Activated CD4-positive, alpha-beta T cell treated with anti-CD3 and anti-CD28 coated beads for 36 hours (primary cell): ENCODE measurements at regions not wholly inside any gene's neighbourhood (a gene's known extent, or its start where the extent isn't known, plus 50 kb on each side); places are given as distances from the start of the nearest gene placed in this dataset.
A peak's percentile ranks its signal among the peaks of the same experiment; 100 is the strongest.

Experiments used
- ATAC-seq: fragments of 200-7000 bp; cut with Tn5 transposase; one replicate; pipeline ENCODE4 v1.10.0; 2021; ENCODE audit warnings: mild to moderate bottlenecking, moderate library complexity
- CTCF ChIA-PET: fragments of 350-600 bp; sonication (Branson Sonifier 250); formaldehyde crosslinking; loops from one replicate; lab custom pipeline; 2021; ENCODE audit warnings: antibody characterized with exemption; lab: Charles Lee
- POLR2A ChIA-PET: fragments of 350-600 bp; sonication (Branson Sonifier 250); formaldehyde crosslinking; loops from one replicate; lab custom pipeline; 2021; ENCODE audit warnings: antibody characterized with exemption, inconsistent platforms; lab: Charles Lee
- DNase-seq: peaks from one replicate; pipeline ENCODE4 v3.0.0-alpha.2; 2020
- H3K27ac Mint-ChIP-seq: one replicate; pipeline ENCODE4 v1.8.0; 2021; ENCODE audit warnings: mixed read lengths
- H3K27me3 Mint-ChIP-seq: one replicate; pipeline ENCODE4 v1.8.0; 2021; ENCODE audit warnings: mixed read lengths
- H3K36me3 Mint-ChIP-seq: one replicate; pipeline ENCODE4 v1.8.0; 2021; ENCODE audit warnings: low read depth, mixed read lengths
- H3K4me1 Mint-ChIP-seq: one replicate; pipeline ENCODE4 v1.8.0; 2021; ENCODE audit warnings: mixed read lengths
- H3K4me3 Mint-ChIP-seq: one replicate; pipeline ENCODE4 v1.8.0; 2021; ENCODE audit warnings: mild to moderate bottlenecking, moderate library complexity, mixed read lengths
- H3K9me3 Mint-ChIP-seq: one replicate; pipeline ENCODE4 v1.8.0; 2021; ENCODE audit warnings: low read depth, mixed read lengths
- intact Hi-C, 2 experiments: fragments of 100-400 bp; cut with DNase I in 1 of 2; cut with micrococcal nuclease in 1 of 2; formaldehyde crosslinking; loops; one replicate each; pipeline versions ENCODE4 v1.14.2 to v1.15.1; 2022 to 2024; cut with DNase I, micrococcal nuclease

DNA sequence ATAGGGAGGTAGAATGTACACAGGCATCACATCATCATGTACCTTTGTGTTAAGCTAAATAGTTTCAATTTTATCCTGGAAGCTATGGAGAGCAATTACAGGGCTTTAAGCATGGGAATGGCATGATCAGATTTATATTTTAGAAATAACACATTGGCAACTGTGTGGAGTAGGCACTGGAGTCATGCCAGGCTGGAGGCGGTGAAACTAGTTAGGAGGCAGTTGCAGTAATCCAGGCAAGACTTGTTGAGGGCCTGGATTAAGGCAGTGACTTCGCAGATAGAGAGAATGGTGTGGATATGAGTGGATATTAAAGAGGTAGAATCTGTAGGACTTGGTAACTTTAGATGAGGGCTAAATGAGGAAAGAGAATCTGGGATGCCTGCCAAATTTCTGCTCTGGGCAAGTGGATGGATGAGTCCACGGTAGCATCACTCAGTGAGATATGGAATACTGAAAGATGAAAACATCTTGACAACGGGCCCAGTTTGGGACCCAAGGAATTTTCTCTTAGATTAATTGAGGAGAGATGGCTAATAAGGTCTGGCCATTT lies 506.2 kb downstream of the FGF9 start:
- DNase-seq (no peak), ATAC-seq (no peak)
- ChIA-PET POLR2A (no interaction called here), CTCF (no interaction called here)
- intact Hi-C loops, result no loop called here
- Mint-ChIP-seq H3K36me3 (no peaks in the 10 kb centered on the region), H3K27me3 (no peaks in the 10 kb centered on the region), H3K4me1 (peaks cover 4% of the 10 kb centered on the region), H3K4me3 (no peak overlapping the region), H3K27ac (no peak overlapping the region), H3K9me3 (peaks cover 6% of the 10 kb centered on the region)

DNA sequence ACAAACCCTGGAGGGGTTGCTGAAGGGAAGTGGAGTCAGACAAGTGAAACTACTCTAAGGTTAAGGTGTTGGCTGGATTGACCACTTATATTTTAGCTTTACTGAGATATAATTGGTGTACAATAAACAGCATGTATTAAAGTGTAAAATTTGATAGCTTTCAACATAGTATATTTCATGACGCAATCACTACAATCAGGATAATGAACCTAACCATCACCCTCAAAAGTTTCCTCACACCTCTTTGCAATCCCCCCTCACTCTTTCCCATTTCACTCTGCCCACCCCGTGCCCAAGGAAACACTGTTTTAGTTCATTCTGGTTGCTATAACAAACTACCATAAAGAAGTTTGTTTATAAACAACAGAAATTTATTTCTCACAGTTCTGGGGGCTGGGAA lies 508.0 kb downstream of the FGF9 start:
- ATAC-seq, result no peak
- Mint-ChIP-seq H3K27ac (no peak overlapping the region), H3K4me1 (no peaks in the 10 kb centered on the region), H3K27me3 (no peaks in the 10 kb centered on the region), H3K36me3 (no peaks in the 10 kb centered on the region), H3K9me3 (peaks cover 9% of the 10 kb centered on the region), H3K4me3 (no peak overlapping the region)
- DNase-seq, result no peak
- ChIA-PET CTCF (no interaction called here), POLR2A (no interaction called here)
- intact Hi-C loops, result no loop called here

DNA sequence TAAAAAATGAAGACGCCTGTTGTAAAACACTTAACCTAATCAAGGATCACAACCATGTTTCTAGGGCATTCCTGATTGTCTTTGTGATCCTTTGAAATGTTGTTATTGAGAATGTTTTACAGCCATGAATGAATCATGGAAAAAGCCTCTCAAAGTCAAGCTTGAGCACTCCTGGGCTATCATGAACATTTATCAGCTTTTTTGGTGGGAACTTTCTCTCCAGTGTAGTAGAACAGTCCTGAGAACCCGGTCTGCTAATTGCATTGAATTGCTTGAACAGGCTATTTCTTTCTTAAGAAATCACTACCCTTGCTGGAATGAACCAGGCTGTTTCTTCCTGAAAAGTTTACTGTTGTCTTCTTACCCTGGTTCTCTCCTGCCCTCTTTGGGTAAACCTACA lies 516.5 kb downstream of the FGF9 start:
- no peak for ATAC-seq
- intact Hi-C loops, result no loop called here
- Mint-ChIP-seq H3K27me3 (no peaks in the 10 kb centered on the region), H3K4me1 (peaks cover 7% of the 10 kb centered on the region), H3K27ac (no peak overlapping the region), H3K36me3 (no peaks in the 10 kb centered on the region), H3K9me3 (peaks cover 2% of the 10 kb centered on the region), H3K4me3 (no peak overlapping the region)
- ChIA-PET CTCF (no interaction called here), POLR2A (no interaction called here)
- DNase-seq, result no peak

DNA sequence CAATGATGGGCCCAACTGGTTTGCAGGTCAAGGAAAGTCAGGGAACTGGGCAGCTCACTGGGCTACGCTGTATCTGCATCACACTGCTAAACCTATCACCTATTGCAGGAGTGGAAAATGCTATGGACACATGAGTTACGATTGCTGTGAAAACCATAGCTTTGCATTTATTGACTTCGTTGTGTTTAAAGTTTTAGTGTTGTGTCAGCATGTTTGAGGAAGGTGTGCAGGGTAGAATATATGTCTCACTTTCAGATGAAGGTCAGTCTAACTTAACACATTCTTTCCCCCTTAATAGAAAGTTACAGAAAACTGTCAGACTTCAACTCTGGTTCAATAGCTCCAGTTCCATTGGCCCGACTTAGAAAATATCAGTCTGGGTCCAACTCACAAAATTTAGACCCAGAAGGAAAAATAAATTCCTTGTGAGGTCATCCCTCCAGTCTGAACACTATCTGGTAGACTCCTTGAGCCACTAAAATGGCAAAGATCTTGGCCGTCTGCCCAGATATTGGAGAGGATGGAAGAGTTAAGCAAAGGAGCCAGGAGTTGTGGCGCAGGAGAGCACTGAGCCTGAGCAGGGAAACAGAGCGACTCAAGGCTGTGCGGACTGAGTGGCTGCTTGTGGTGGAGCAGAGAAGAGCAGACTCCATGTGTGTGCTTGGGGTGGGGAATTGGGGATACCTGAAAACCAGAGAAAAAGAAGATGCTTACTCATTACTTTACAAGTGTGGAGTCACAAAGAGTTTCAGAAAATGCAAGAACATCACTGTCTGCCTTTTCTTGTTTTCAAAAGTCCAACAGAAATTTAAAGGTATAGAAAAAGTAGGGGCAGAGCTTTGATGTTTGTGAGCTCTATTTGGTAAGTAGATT lies 518.5 kb downstream of the FGF9 start:
- no peaks in the 10 kb centered on the region for H3K27me3 Mint-ChIP-seq
- ChIA-PET POLR2A (no interaction called here), CTCF (no interaction called here)
- no peaks in the 10 kb centered on the region for H3K36me3 Mint-ChIP-seq
- ATAC-seq (no peak), DNase-seq (no peak)
- no peaks in the 10 kb centered on the region for H3K9me3 Mint-ChIP-seq
- intact Hi-C loops, result no loop called here
- peaks cover 7% of the 10 kb centered on the region for H3K4me1 Mint-ChIP-seq
- no peak overlapping the region for H3K27ac Mint-ChIP-seq
- no peak overlapping the region for H3K4me3 Mint-ChIP-seq

DNA sequence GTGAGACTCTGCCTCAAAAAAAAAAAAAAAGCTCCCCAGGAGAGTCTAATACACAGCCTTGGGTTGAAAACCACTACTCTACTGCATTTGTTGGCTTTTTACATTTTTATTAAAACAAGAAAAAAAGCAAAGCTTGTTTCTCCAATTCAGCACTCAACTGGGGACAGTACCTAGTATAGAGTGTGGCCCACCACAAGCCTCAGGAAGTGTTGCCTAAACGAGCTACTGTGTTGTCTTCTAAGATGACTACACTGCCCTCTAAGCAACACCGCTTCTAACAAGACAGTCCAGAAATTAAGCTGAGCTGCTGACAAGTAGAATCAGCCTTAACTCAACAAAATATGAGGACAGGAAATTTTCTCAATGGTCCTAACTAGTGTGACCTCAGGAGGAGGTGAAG lies 522.2 kb downstream of the FGF9 start:
- POLR2A ChIA-PET, result no interaction called here

DNA sequence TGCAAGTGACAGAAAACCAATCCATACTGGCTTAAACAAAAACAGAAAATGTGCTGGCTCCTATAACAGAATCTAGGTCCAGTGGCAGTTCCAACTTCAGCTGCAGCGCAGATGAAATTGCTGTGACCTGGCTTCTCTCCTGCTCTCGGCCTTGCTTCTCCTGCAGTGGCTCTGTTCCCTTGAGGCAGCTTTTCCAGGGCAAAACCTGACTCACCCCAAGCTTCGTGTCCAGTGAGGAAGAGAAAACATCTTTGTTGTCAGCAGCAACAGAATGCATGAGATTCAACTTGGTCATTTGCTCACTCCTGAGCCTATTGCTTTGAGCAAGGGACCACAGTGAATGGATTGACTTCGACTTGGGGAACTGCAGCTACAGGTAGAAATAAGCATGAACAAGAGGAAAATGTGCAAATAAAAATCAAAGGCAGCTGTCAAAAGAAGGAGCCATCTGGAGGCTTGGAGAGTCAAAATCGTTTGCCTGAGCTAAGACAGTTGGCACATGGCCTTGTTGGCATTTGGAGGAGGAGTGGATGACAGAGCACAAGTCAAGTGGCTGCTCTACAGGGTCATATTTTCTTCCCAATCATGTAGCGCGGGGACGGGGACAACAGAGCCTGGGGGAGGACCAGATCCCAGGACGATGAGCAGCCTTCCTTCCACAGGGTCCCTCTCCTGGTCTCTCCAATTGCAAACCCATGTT lies 523.4 kb downstream of the FGF9 start:
- no peaks in the 10 kb centered on the region for H3K4me1 Mint-ChIP-seq
- intact Hi-C loops, result no loop called here

More for the DNA sequence above, 522.2 kb downstream of the FGF9 start:
- DNase-seq, result peak; percentile 9
- H3K4me1 Mint-ChIP-seq, result no peaks in the 10 kb centered on the region
- no peak overlapping the region for H3K27ac Mint-ChIP-seq
- CTCF ChIA-PET, result interaction anchor here (0.5 kb wide), 1 partner anchor 1549 kb away, joined by 3 read pairs; no protein-coding TSS in a partner anchor
- ATAC-seq, result no peak
- no peaks in the 10 kb centered on the region for H3K27me3 Mint-ChIP-seq
- intact Hi-C loops, result no loop called here
- H3K36me3 Mint-ChIP-seq, result no peaks in the 10 kb centered on the region
- no peak overlapping the region for H3K4me3 Mint-ChIP-seq
- H3K9me3 Mint-ChIP-seq, result no peaks in the 10 kb centered on the region

DNA sequence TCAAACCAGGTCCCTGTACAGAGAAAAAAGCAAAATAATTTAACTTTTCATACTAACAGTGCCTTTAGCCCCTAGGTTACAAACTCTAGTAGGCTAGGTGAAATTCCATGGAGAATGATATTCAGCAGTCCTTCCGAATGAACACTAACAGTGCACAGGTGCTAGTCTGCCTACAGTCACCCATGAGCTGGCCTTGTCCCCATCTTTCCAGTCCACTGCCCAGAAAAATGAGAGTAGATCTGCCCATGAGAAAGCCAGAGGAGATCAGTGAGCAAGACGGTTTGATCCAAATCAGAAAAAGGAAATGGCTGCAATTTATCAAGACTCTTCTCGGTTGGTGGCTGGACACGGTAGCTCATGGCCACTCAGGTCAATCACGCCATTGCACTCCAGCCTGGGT lies 524.9 kb downstream of the FGF9 start:
- Mint-ChIP-seq H3K4me3 (no peak overlapping the region), H3K36me3 (no peaks in the 10 kb centered on the region), H3K27me3 (no peaks in the 10 kb centered on the region), H3K4me1 (no peaks in the 10 kb centered on the region), H3K27ac (no peak overlapping the region), H3K9me3 (no peaks in the 10 kb centered on the region)
- ChIA-PET CTCF (no interaction called here), POLR2A (no interaction called here)
- DNase-seq, result no peak
- intact Hi-C loops, result no loop called here
- no peak for ATAC-seq

More for the DNA sequence above, 523.4 kb downstream of the FGF9 start:
- no peaks in the 10 kb centered on the region for H3K36me3 Mint-ChIP-seq
- ChIA-PET POLR2A (no interaction called here), CTCF (no interaction called here)
- no peaks in the 10 kb centered on the region for H3K27me3 Mint-ChIP-seq
- no peak overlapping the region for H3K4me3 Mint-ChIP-seq
- H3K27ac Mint-ChIP-seq, result no peak overlapping the region
- ATAC-seq (no peak), DNase-seq (no peak)
- H3K9me3 Mint-ChIP-seq, result no peaks in the 10 kb centered on the region

DNA sequence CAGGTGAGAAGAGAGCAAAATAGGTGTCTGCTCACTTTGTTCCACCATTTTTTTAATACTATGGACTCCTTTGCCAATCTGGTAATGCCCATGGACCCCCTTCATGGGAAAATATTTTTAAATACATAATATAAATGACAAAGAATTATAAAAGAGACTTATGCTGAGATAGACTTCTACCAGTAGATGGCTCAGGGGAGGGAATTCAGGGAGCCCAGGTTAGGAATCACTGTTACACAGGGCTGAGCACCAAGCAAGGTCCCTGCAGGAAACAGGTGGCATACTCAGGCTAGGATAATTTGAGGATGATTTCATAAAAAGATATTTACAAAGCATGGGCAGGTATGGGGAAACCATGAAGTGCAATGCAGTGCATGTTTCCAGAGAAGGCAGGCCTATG lies 525.9 kb downstream of the FGF9 start:
- Mint-ChIP-seq H3K27ac (no peak overlapping the region), H3K4me3 (no peak overlapping the region), H3K27me3 (no peaks in the 10 kb centered on the region), H3K36me3 (no peaks in the 10 kb centered on the region), H3K4me1 (no peaks in the 10 kb centered on the region), H3K9me3 (no peaks in the 10 kb centered on the region)
- ChIA-PET CTCF (no interaction called here), POLR2A (no interaction called here)
- no peak for DNase-seq
- no peak for ATAC-seq
- intact Hi-C loops, result no loop called here

DNA sequence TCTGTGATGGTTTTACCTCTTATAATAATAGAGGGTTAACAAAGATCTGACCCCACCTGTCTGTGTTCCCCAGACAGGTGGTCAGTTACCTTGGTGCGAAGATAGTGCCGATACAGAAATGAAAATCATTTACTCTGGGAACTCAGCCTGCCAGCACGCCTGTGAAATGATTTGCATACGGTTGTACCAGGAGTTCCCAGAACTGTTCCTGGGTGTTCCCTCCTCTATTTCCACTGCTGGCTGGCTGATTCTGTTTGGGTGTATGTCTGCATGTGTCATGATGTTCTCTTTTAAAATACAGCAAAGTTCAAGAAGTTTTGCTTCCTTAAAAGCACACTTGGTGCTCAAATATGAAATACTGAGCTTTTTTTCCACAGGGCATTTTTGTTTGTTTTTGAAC lies 527.1 kb downstream of the FGF9 start:
- Mint-ChIP-seq H3K4me3 (no peak overlapping the region), H3K4me1 (no peaks in the 10 kb centered on the region), H3K9me3 (no peaks in the 10 kb centered on the region), H3K27ac (no peak overlapping the region), H3K27me3 (no peaks in the 10 kb centered on the region), H3K36me3 (no peaks in the 10 kb centered on the region)
- DNase-seq, result no peak
- POLR2A ChIA-PET, result no interaction called here
- intact Hi-C loops, result no loop called here
- CTCF ChIA-PET, result no interaction called here
- no peak for ATAC-seq

DNA sequence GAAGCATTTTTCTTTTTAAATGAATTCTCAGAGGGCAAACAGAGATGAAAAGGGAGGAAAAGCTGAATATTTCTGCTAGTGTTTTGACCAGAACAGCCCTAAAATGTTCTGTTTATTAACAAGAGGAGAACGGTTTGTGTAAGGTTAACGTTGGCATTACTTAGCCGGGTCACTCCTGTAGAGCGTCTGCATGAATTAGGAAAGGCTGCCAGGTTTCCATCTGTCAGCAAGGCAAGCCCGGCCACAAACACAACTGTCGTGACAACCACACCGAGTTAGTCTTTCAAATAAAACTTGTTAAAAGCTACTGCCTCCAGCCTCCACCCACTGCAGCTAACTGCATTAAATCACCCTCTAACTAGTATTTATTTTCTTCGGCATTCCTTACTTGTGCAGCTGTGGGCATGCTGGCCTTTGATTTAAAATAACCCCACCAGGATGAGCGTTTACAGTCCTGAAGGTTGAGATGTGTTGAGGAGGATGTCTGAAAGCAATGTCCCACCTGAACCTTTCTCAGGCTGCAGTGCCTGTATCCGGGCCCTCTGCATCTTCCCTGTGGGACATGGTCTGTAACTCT lies 527.9 kb downstream of the FGF9 start:
- Mint-ChIP-seq H3K4me3 (no peak overlapping the region), H3K27ac (no peak overlapping the region)

DNA sequence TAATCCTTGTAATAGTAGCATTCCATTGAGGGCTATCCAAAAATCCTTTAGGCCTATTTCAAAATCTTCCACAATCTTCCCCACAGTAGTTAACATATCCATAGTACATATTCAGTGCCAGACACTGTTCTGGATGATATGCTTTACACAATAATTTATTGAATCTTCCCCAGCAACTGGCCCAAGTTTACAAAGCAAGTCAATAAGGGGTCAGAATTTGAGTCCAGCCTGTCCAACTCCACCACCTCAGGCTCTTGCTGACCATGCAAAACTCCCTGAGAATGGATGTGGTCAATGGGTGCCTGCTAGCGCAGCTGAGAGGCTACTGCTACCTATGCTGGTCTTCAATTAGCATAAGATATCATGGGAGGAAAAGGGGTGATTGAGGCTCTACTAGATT lies 529.6 kb downstream of the FGF9 start:
- intact Hi-C loops, result no loop called here
- ATAC-seq, result no peak
- ChIA-PET POLR2A (no interaction called here), CTCF (no interaction called here)
- Mint-ChIP-seq H3K27me3 (no peaks in the 10 kb centered on the region), H3K4me1 (no peaks in the 10 kb centered on the region), H3K27ac (no peak overlapping the region), H3K4me3 (no peak overlapping the region), H3K9me3 (no peaks in the 10 kb centered on the region), H3K36me3 (no peaks in the 10 kb centered on the region)
- DNase-seq, result no peak

More for the DNA sequence above, 527.9 kb downstream of the FGF9 start:
- intact Hi-C loops, result no loop called here
- H3K27me3 Mint-ChIP-seq, result no peaks in the 10 kb centered on the region
- H3K36me3 Mint-ChIP-seq, result no peaks in the 10 kb centered on the region
- DNase-seq, result no peak
- H3K9me3 Mint-ChIP-seq, result no peaks in the 10 kb centered on the region
- ChIA-PET POLR2A (no interaction called here), CTCF (no interaction called here)
- no peaks in the 10 kb centered on the region for H3K4me1 Mint-ChIP-seq
- no peak for ATAC-seq
